H1 (cell line): ENCODE measurements at regions not wholly inside any gene's neighbourhood (a gene's known extent, or its start where the extent isn't known, plus 50 kb on each side); places are given as distances from the start of the nearest gene placed in this dataset.

Experiments
- ASH2L ChIP-seq: fragments of 200-600, 300-600 bp; sonication (generic); IDR thresholded peaks from one replicate; pipeline ENCODE4 v1.7.1; 2017; ENCODE audit warnings: low read length
- ATF2 ChIP-seq: IDR thresholded peaks from 2 replicates; pipeline ENCODE4 v1.6.1; 2012; ENCODE audit warnings: low read length, inconsistent platforms
- ATF3 ChIP-seq: IDR thresholded peaks from 2 replicates; pipeline ENCODE4 v1.6.1; 2011; ENCODE audit warnings: low read depth, mild to moderate bottlenecking, low read length; ENCODE audit not compliant: insufficient read depth
- BACH1 ChIP-seq: IDR thresholded peaks from 2 replicates; pipeline ENCODE4 v1.6.1; 2012; ENCODE audit warnings: low read length, improper control_type of control experiment
- BCL11A ChIP-seq, 2 experiments: IDR thresholded peaks; one replicate each; pipeline ENCODE4 v1.6.1; 2011; ENCODE audit warnings: low read depth in 2 of 2, low read length in 2 of 2, mild to moderate bottlenecking in 2 of 2
- CEBPB ChIP-seq: IDR thresholded peaks from 2 replicates; pipeline ENCODE4 v1.6.1; 2012; ENCODE audit warnings: low read depth, low read length
- CHD1 ChIP-seq: IDR thresholded peaks from 2 replicates; pipeline ENCODE4 v1.6.1; 2012; ENCODE audit warnings: low read depth, low read length, improper control_type of control experiment
- EGR1 ChIP-seq: IDR thresholded peaks from 2 replicates; pipeline ENCODE4 v1.6.1; 2011; ENCODE audit warnings: low read depth, low read length, borderline replicate concordance
- GABPA ChIP-seq: IDR thresholded peaks from 2 replicates; pipeline ENCODE4 v1.6.1; 2011; ENCODE audit warnings: mild to moderate bottlenecking, low read length, moderate library complexity, borderline replicate concordance; ENCODE audit not compliant: insufficient read depth
- JUND ChIP-seq: IDR thresholded peaks from 2 replicates; pipeline ENCODE4 v1.6.1; 2011; ENCODE audit warnings: mild to moderate bottlenecking, improper control_type of control experiment, low read length
- KDM4A ChIP-seq: IDR thresholded peaks from one replicate; pipeline ENCODE4 v1.7.1; 2012; ENCODE audit warnings: low read depth, mild to moderate bottlenecking, moderate library complexity, low read length, inconsistent platforms; ENCODE audit not compliant: severe bottlenecking
- KDM5A ChIP-seq: fragments of 200-600 bp; IDR thresholded peaks from 2 replicates; pipeline ENCODE4 v1.7.1; 2012; ENCODE audit warnings: mild to moderate bottlenecking, low read length, inconsistent platforms, mixed read lengths
- MAFK ChIP-seq: IDR thresholded peaks from 2 replicates; pipeline ENCODE4 v1.6.1; 2012; ENCODE audit warnings: low read depth, mild to moderate bottlenecking, improper control_type of control experiment, low read length
- NANOG ChIP-seq: IDR thresholded peaks from 2 replicates; pipeline ENCODE4 v1.6.1; 2011; ENCODE audit warnings: low read length, low read depth, mild to moderate bottlenecking, inconsistent platforms; ENCODE audit not compliant: insufficient read depth, poor library complexity, severe bottlenecking
- POU5F1 ChIP-seq: IDR thresholded peaks from 2 replicates; pipeline ENCODE4 v1.6.1; 2011; ENCODE audit warnings: low read depth, mild to moderate bottlenecking, low read length, moderate library complexity
- RAD21 ChIP-seq, 2 experiments: IDR thresholded peaks in 1 of 2; conservative IDR thresholded peaks in 1 of 2; 2 replicates each; pipeline ENCODE4 v1.6.1; 2011; ENCODE audit warnings: low read depth in 2 of 2, low read length in 2 of 2, improper control_type of control experiment in 1 of 2, inconsistent platforms in 1 of 2, mild to moderate bottlenecking in 1 of 2, moderate library complexity in 1 of 2
- RBBP5 ChIP-seq: IDR thresholded peaks from 2 replicates; pipeline ENCODE4 v1.7.1; 2012; ENCODE audit warnings: low read depth, mild to moderate bottlenecking, inconsistent platforms, low read length, moderate library complexity, borderline replicate concordance
- RFX5 ChIP-seq: IDR thresholded peaks from 2 replicates; pipeline ENCODE4 v1.6.1; 2011; ENCODE audit warnings: low read depth, low read length, improper control_type of control experiment, borderline replicate concordance
- SIN3A ChIP-seq, 2 experiments: IDR thresholded peaks in 1 of 2; conservative IDR thresholded peaks in 1 of 2; 2 replicates each; pipeline ENCODE4 v1.6.1; 2011 to 2012; ENCODE audit warnings: low read length in 2 of 2, improper control_type of control experiment in 1 of 2, low read depth in 1 of 2, mild to moderate bottlenecking in 1 of 2
- SIX5 ChIP-seq: IDR thresholded peaks from 2 replicates; pipeline ENCODE4 v1.6.1; 2011; ENCODE audit warnings: mild to moderate bottlenecking, low read depth, low read length
- SP1 ChIP-seq: IDR thresholded peaks from 2 replicates; pipeline ENCODE4 v1.6.1; 2011; ENCODE audit warnings: low read depth, low read length
- SP2 ChIP-seq: IDR thresholded peaks from 2 replicates; pipeline ENCODE4 v1.6.1; 2012; ENCODE audit warnings: mild to moderate bottlenecking, low read length, inconsistent platforms
- SP4 ChIP-seq: IDR thresholded peaks from 2 replicates; pipeline ENCODE4 v1.6.1; 2012; ENCODE audit warnings: low read length, inconsistent platforms
- SUZ12 ChIP-seq: fragments of 200-600 bp; sonication (generic); IDR thresholded peaks from 2 replicates; pipeline ENCODE4 v1.6.1; 2012; ENCODE audit warnings: mild to moderate bottlenecking, inconsistent platforms, low read length, moderate library complexity, mixed read lengths
- TCF12 ChIP-seq: IDR thresholded peaks from 2 replicates; pipeline ENCODE4 v1.6.1; 2011; ENCODE audit warnings: low read depth, mild to moderate bottlenecking, low read length

GRCh38 chr20:47854687-47855212 is 69.5 kb upstream of the SULF2 start (continued):
- peak; percentile 93 to 97 for TF ChIP-seq RAD21 (IDR thresholded peaks at IDR 0.05 in 1 of 2, conservative IDR thresholded peaks at IDR 0.05 in 1 of 2; ENCODE audit: low read depth in 2 of 2, low read length in 2 of 2)
- TF ChIP-seq ATF3 = no peak
- no peak for TF ChIP-seq MAFK
- TF ChIP-seq SIN3A (conservative IDR thresholded peaks at IDR 0.05 in 1 of 2, IDR thresholded peaks at IDR 0.05 in 1 of 2; ENCODE audit: low read depth in 1 of 2, low read length in 2 of 2) = 0 out of 4 replicates have a peak, but pooled peaks of 1 of the 2 experiments have one; percentile 44
- no peak for TF ChIP-seq BCL11A (IDR thresholded peaks at IDR 0.05; ENCODE audit: low read depth in 2 of 2, low read length in 2 of 2)
- TF ChIP-seq POU5F1 = no peak
- TF ChIP-seq SP4 = no peak
- no peak for TF ChIP-seq JUND
- TF ChIP-seq RFX5 = no peak
- no peak; the same call in 1 of the 2 replicates for TF ChIP-seq KDM5A
- TF ChIP-seq SP1 = no peak
- TF ChIP-seq BACH1 = no peak
- no peak for TF ChIP-seq ATF2
- TF ChIP-seq EGR1 = no peak
- TF ChIP-seq NANOG = no peak
- no peak for TF ChIP-seq TCF12
- TF ChIP-seq GABPA = no peak
- no peak for TF ChIP-seq SUZ12
- no peak for TF ChIP-seq ASH2L
- TF ChIP-seq CEBPB = no peak
- no peak for TF ChIP-seq SP2
- no peak for TF ChIP-seq SIX5
- no peak for TF ChIP-seq CHD1
- TF ChIP-seq RBBP5 = no peak
- TF ChIP-seq KDM4A = no peak
